SK-N-SH treated with all-trans-retinoic acid at 6 μM for 48 hours (cell line): ENCODE measurements at regions not wholly inside any gene's neighbourhood (a gene's known extent, or its start where the extent isn't known, plus 50 kb on each side); places are given as distances from the start of the nearest gene placed in this dataset.

ENCODE experiments used
- ATAC-seq: fragments of 200-7000 bp; cut with Tn5 transposase; 3 replicates; pipeline ENCODE4 v1.9.1; 2020; ENCODE audit warnings: mild to moderate bottlenecking, moderate library complexity
- ARNTL ChIP-seq: fragments of 450-650 bp; formaldehyde crosslinking; IDR thresholded peaks from 2 replicates; pipeline ENCODE4 v1.5.0; 2020; ENCODE audit warnings: low read depth, mild to moderate bottlenecking, moderate library complexity, borderline replicate concordance
- BACH2 ChIP-seq: fragments of 250-450 bp; sonication (Bioruptor Pico); IDR thresholded peaks from 2 replicates; pipeline ENCODE4 v1.9.0; 2021; ENCODE audit warnings: mild to moderate bottlenecking, borderline replicate concordance
- CSDC2 ChIP-seq: fragments of 250-450 bp; sonication (Bioruptor Pico); IDR thresholded peaks from 2 replicates; pipeline ENCODE4 v1.5.0; 2020; ENCODE audit warnings: mild to moderate bottlenecking, moderate library complexity
- CSRNP3 ChIP-seq: fragments of 250-450 bp; sonication (Bioruptor Pico); IDR thresholded peaks from 2 replicates; pipeline ENCODE4 v1.5.1; 2021; ENCODE audit warnings: mild to moderate bottlenecking, moderate library complexity
- GLIS3 ChIP-seq: fragments of 250-450 bp; sonication (Bioruptor Pico); IDR thresholded peaks from 2 replicates; pipeline ENCODE4 v1.5.0; 2020; ENCODE audit warnings: mild to moderate bottlenecking, moderate library complexity
- ISL1 ChIP-seq: fragments of 250-450 bp; sonication (Bioruptor Pico); IDR thresholded peaks from 2 replicates; pipeline ENCODE4 v2.1.2; 2022; ENCODE audit warnings: mild to moderate bottlenecking, moderate library complexity
- OSR1 ChIP-seq: fragments of 250-450 bp; sonication (Bioruptor Pico); IDR thresholded peaks from 2 replicates; pipeline ENCODE4 v1.8.0; 2022; ENCODE audit warnings: moderate library complexity, mild to moderate bottlenecking, inconsistent platforms
- PATZ1 ChIP-seq: fragments of 250-450 bp; sonication (Bioruptor Pico); IDR thresholded peaks from 2 replicates; pipeline ENCODE4 v1.8.0; 2020; ENCODE audit warnings: mild to moderate bottlenecking, moderate library complexity, borderline replicate concordance
- PPARA ChIP-seq: fragments of 250-450 bp; sonication (Bioruptor Pico); IDR thresholded peaks from 2 replicates; pipeline ENCODE4 v1.5.0; 2020; ENCODE audit warnings: mild to moderate bottlenecking, borderline replicate concordance
- RARB ChIP-seq: fragments of 250-450 bp; sonication (Bioruptor Pico); IDR thresholded peaks from 2 replicates; pipeline ENCODE4 v1.8.0; 2021; ENCODE audit warnings: mild to moderate bottlenecking, moderate library complexity
- TCF4 ChIP-seq: fragments of 250-450 bp; sonication (Bioruptor Pico); IDR thresholded peaks from 2 replicates; pipeline ENCODE4 v1.8.0; 2021; ENCODE audit warnings: mild to moderate bottlenecking, moderate library complexity, borderline replicate concordance
- TOX ChIP-seq: fragments of 250-450 bp; sonication (Bioruptor Pico); IDR thresholded peaks from 2 replicates; pipeline ENCODE4 v1.8.0; 2021; ENCODE audit warnings: mild to moderate bottlenecking, moderate library complexity, borderline replicate concordance
- ZC3H10 ChIP-seq: fragments of 250-450 bp; sonication (Bioruptor Pico); IDR thresholded peaks from 2 replicates; pipeline ENCODE4 v1.5.1; 2021; ENCODE audit warnings: mild to moderate bottlenecking, moderate library complexity
- ZFP30 ChIP-seq: fragments of 450-650 bp; formaldehyde crosslinking; IDR thresholded peaks from 2 replicates; pipeline ENCODE4 v1.5.0; 2022; ENCODE audit warnings: mild to moderate bottlenecking, moderate library complexity
- ZNF70 ChIP-seq: fragments of 450-650 bp; formaldehyde crosslinking; IDR thresholded peaks from 2 replicates; pipeline ENCODE4 v1.5.0; 2020; ENCODE audit warnings: mild to moderate bottlenecking, moderate library complexity
- ZNF8 ChIP-seq: fragments of 450-650 bp; formaldehyde crosslinking; IDR thresholded peaks from 2 replicates; pipeline ENCODE4 v1.5.0; 2020; ENCODE audit warnings: mild to moderate bottlenecking, moderate library complexity
- TF ChIP-seq, protein P1 (sequence below): fragments of 250-450 bp; sonication (Bioruptor Pico); IDR thresholded peaks from 2 replicates; pipeline ENCODE4 v1.5.1; 2020; ENCODE audit warnings: low read depth, mild to moderate bottlenecking, moderate library complexity
- TF ChIP-seq, protein P2 (sequence below): fragments of 250-450 bp; sonication (Bioruptor Pico); IDR thresholded peaks from 2 replicates; pipeline ENCODE4 v1.8.0; 2021; ENCODE audit warnings: low read depth, mild to moderate bottlenecking, moderate library complexity, borderline replicate concordance

DNA sequence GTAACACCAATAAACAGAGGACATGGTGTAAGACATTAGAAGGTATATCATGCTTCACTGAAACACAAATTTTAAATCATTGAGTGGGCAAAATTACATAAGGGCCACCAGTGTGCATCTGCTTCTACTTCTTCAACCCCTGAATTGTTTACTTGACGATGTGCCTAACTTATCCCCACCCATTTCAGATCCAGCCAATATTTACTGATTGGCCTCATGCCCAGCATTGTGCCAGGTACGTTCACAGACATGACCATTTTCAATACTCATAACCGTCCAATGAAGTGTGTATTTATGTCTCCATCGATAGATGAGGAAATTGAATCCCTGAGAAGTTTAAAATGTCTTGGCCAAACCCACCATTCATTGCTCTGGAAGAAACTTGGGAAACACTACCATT is 208.3 kb upstream of the MID1 start:
- TF ChIP-seq ZNF70 (CRISPR knock-in tag) (no peak), PPARA (no peak), BACH2 (no peak), ISL1 (CRISPR knock-in tag) (no peak), CSDC2 (CRISPR knock-in tag) (no peak), ZNF8 (CRISPR knock-in tag) (no peak), TOX (no peak), GLIS3 (CRISPR knock-in tag) (no peak), PATZ1 (CRISPR knock-in tag) (no peak), OSR1 (CRISPR knock-in tag) (no peak), ZFP30 (CRISPR knock-in tag) (no peak), ZC3H10 (CRISPR knock-in tag) (no peak), CSRNP3 (CRISPR knock-in tag) (no peak), RARB (CRISPR knock-in tag) (no peak)
- TF ChIP-seq, protein P1, sequence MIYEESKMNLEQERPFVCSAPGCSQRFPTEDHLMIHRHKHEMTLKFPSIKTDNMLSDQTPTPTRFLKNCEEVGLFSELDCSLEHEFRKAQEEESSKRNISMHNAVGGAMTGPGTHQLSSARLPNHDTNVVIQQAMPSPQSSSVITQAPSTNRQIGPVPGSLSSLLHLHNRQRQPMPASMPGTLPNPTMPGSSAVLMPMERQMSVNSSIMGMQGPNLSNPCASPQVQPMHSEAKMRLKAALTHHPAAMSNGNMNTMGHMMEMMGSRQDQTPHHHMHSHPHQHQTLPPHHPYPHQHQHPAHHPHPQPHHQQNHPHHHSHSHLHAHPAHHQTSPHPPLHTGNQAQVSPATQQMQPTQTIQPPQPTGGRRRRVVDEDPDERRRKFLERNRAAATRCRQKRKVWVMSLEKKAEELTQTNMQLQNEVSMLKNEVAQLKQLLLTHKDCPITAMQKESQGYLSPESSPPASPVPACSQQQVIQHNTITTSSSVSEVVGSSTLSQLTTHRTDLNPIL, result no peak
- TF ChIP-seq, protein P2, sequence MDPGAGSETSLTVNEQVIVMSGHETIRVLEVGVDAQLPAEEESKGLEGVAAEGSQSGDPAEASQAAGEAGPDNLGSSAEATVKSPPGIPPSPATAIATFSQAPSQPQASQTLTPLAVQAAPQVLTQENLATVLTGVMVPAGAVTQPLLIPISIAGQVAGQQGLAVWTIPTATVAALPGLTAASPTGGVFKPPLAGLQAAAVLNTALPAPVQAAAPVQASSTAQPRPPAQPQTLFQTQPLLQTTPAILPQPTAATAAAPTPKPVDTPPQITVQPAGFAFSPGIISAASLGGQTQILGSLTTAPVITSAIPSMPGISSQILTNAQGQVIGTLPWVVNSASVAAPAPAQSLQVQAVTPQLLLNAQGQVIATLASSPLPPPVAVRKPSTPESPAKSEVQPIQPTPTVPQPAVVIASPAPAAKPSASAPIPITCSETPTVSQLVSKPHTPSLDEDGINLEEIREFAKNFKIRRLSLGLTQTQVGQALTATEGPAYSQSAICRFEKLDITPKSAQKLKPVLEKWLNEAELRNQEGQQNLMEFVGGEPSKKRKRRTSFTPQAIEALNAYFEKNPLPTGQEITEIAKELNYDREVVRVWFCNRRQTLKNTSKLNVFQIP (CRISPR knock-in tag), result no peak
- ATAC-seq, result no peak

GRCh38 chrX:10831716-10832502 is 211.5 kb upstream of the MID1 start:
- no peak for TF ChIP-seq ZC3H10 (CRISPR knock-in tag)
- no peak for ATAC-seq

DNA sequence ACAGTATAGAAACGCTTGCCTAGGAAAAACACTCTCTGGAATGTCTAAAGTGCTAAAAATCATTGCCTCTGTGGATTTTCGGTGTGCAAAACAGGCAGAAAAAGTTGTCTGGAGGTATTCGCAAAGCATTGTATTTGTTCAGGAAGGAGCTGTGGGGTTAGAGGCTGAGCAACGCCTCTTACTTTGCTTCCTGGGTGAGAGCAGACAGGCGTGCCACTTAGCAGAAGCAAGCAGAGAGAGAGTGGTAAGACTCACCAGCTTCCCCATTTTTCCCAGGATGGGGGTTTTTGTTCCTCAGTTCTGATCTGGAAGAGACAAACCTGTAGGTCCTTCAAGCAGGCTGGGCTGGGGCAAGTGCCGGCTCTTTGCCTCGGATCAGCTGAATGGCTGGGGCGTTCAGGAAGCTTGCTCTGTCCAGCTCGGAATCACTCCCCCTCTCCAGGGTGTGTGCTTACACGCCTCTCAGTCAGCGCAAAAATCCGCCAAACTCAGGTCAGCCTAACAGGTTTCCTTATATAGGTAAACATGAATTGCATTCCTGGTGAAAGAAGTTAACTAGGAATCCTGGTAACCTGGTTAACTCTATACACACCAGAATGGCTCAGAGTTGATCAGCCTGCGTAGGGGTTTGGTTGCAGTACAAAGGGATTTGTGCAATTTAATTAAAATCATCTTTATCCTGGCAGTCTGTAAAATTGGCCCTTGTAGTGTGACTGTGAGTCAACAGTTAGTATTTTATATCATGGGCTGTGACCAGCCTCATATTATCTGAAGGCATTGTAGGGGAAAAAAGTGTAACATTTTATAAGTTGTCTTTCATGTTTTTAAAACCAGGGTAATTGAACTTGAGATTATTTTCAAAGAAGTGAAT is 213.1 kb upstream of the MID1 start:
- TF ChIP-seq, protein P2 (CRISPR knock-in tag), result no peak
- no peak for TF ChIP-seq ZNF70 (CRISPR knock-in tag)
- TF ChIP-seq TCF4, result no peak
- no peak for ATAC-seq

DNA sequence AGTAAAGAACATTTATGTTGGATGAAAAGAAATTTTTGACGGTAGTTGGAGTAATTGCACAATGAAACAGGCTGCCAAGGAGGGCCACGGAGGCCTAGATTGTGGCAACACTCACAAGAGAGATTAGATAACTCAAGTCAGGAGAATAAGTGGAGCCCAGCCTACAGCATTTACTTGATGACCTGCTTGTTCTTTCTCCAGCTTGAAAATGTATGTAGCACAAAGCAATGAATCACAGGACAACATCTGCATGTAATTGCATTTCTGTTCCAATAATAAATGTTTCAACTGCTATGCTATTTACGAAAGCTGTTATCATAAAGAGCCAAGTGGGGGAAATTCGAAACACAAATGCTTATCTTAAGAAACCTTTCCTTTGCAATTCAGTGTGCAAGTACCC is 221.2 kb upstream of the MID1 start:
- no peak for ATAC-seq
- TF ChIP-seq, protein P1, result no peak
- TF ChIP-seq OSR1 (CRISPR knock-in tag), result no peak
- no peak for TF ChIP-seq ARNTL (CRISPR knock-in tag)
- no peak for TF ChIP-seq ZNF8 (CRISPR knock-in tag)
- no peak for TF ChIP-seq CSRNP3 (CRISPR knock-in tag)
